Stimulated activated CD8-positive, alpha-beta memory T cell treated with anti-CD3 and anti-CD28 coated beads, Interleukin-4, amount 100 ng/mL, for 1 hour (primary cell): ENCODE measurements at regions not wholly inside any gene's neighbourhood (a gene's known extent, or its start where the extent isn't known, plus 50 kb on each side); places are given as distances from the start of the nearest gene placed in this dataset.

Experiments used
- DNase-seq, 2 donors: peaks; one replicate each; pipeline ENCODE4 v3.0.0-alpha.2; 2020; ENCODE audit warnings: low read depth in 2 of 2, low spot score in 1 of 2

- DNase-seq, result no peak
Measured at GRCh38 chr1:209431813-209432442, 151.6 kb upstream of the CAMK1G start.

- DNase-seq, result no peak
Measured at GRCh38 chr1:209432443-209432825, 151.1 kb upstream of the CAMK1G start.

DNA sequence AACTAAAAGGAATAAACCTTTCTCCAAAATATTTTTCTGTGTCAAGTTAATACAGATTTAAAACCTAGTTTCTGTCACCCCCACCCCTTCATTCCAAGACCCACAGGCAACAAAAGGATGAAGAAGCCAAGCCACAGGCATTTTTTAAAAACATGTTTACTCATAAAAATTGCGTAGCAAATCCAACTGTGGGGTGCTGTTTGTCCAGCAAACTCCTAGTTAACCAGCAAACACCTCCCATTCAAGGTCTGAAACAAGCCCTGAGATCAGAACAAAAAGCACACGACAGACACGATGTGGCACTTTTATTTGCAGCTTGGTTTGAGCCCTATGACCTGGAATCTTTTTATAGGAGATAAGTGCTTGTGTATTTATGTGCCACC lies 149.9 kb upstream of the CAMK1G start:
- no peak for DNase-seq

GRCh38 chr1:209434066-209434465 lies 149.4 kb upstream of the CAMK1G start:
- no peak for DNase-seq

- no peak for DNase-seq
Measured at GRCh38 chr1:209434631-209435217, 148.8 kb upstream of the CAMK1G start.

- no peak for DNase-seq
Measured at GRCh38 chr1:209435654-209436566, 147.6 kb upstream of the CAMK1G start.

DNA sequence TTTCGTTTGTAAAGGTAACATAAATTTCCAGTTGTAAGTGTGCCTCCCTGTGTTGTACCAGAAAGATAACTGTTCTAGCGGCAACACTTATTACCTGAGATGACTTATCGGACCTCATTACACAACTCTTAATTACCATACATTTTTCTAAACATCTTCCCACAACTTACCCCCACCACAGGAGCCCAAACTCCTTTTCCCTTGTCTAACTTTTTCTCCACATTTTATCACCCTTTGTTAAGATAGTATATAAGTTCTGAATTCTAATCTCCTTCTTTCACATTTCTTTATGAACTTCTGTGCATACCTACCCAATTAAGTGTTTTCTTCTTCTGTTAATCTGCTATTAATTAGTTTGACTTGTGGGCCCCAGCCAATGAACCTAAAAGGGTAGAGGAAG lies 143.7 kb upstream of the CAMK1G start:
- no peak for DNase-seq

GRCh38 chr1:209443361-209443931 lies 140.1 kb upstream of the CAMK1G start:
- no peak for DNase-seq

- DNase-seq, result no peak
Measured at GRCh38 chr1:209443975-209444651, 139.4 kb upstream of the CAMK1G start.

DNA sequence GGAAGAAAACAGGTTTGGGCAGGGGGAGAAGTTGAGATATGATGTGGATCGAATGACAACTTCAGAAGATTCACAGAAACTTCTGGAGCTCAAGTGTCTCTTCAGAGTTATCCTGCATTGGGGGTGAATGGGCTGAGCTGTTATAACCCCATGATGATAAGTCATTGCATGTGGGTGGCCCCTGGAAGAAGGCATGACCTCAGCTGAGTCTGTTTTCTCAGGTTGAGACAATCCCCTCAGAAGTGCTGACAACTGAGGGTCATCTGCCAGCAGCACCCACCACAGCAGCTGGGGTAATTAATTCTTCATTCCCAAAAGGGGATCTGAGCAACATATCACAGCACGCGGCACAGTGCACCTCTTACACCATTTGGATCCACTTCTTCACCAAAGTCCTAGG lies 138.6 kb upstream of the CAMK1G start:
- DNase-seq, result no peak

- DNase-seq, result no peak
Measured at GRCh38 chr1:209445576-209445975, 137.9 kb upstream of the CAMK1G start.

DNA sequence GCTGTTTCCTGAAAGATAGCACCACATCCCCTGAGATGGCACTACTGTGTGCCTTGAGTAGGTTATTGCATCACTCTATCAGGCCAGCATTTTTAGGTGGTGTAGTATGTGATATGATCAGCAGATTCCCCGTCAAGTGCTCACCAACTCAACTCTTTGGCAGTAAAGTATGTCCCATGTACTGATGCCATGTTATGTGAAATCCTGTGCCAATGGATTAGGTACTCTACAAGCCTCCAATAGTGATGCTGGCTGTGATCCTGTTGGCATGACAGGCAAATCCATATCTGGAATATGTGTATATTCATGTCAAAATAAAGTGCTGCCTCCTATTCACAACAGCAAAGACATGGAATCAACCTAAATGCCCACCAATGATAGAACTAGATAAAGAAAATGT lies 137.2 kb upstream of the CAMK1G start:
- DNase-seq, result no peak

GRCh38 chr1:209454340-209454994 lies 129.0 kb upstream of the CAMK1G start:
- DNase-seq, result no peak

- no peak for DNase-seq
Measured at GRCh38 chr1:209455145-209455544, 128.4 kb upstream of the CAMK1G start.

- DNase-seq, result no peak
Measured at GRCh38 chr1:209455661-209456358, 127.7 kb upstream of the CAMK1G start.

- no peak for DNase-seq
Measured at GRCh38 chr1:209456878-209457277, 126.6 kb upstream of the CAMK1G start.

GRCh38 chr1:209457401-209458125 lies 126.0 kb upstream of the CAMK1G start:
- no peak for DNase-seq

GRCh38 chr1:209458921-209459320 lies 124.6 kb upstream of the CAMK1G start:
- DNase-seq, result no peak

DNA sequence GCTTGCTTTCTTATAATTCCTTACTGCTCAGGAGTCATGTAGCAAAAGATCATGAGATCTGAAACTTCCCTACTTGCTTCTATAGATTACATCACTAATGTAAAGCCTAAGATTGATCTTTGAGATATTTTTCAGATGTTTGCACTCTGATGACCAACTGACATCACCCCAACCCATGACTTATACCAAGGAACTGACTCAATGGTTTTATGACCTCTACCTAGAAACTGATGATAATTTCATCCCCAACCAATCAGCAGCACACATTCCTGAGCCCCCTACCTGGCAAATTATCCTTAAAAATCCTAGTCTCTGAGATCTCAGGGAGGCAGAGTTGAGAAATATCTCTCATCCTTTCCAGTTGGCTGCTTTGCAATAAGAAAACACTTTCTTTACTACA lies 122.3 kb upstream of the CAMK1G start:
- no peak for DNase-seq

DNA sequence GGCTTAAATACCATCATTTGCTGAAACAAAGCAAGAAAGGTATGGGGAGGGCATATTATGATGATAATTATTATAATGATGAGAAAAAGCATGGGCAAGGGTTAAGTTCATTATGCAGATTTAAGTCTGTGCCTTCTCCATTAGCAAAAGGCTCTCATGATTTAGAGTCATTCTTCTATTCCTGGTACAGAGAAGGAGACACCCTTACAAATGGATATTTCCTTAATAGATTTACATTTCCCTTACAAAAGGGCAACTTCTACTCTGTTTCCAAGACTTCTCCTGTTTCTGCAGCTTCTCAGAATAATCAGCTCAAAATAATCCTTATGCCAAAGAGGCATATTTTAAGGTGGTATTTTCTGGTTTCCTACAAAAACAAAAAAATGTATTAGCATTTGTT lies 121.1 kb upstream of the CAMK1G start:
- no peak for DNase-seq
